Smooth muscle cell (in vitro differentiated cells): ENCODE measurements at regions not wholly inside any gene's neighbourhood (a gene's known extent, or its start where the extent isn't known, plus 50 kb on each side); places are given as distances from the start of the nearest gene placed in this dataset.

Experiments used
- DNase-seq: peaks from one replicate; lab custom pipeline; 2025; ENCODE audit not compliant: unreplicated experiment; lab: John Stamatoyannopoulos, UW
- H2AFZ ChIP-seq: fragments of 200-600 bp; sonication (generic); 2 replicates; pipeline ENCODE4 v1.6.0; 2016; ENCODE audit warnings: antibody characterized with exemption, low read depth, mild to moderate bottlenecking
- H3F3A ChIP-seq: fragments of 200-600 bp; sonication (generic); 2 replicates; pipeline ENCODE4 v1.6.0; 2017; ENCODE audit warnings: antibody characterized with exemption, low read depth
- H3K27ac ChIP-seq: fragments of 200-600 bp; sonication (generic); 2 replicates; pipeline ENCODE4 v1.5.1; 2016; ENCODE audit warnings: low read depth, mild to moderate bottlenecking
- H3K27me3 ChIP-seq: fragments of 200-600 bp; sonication (generic); 2 replicates; pipeline ENCODE4 v1.6.1; 2016; ENCODE audit warnings: low read depth, mild to moderate bottlenecking
- H3K36me3 ChIP-seq: fragments of 200-600 bp; sonication (generic); 2 replicates; pipeline ENCODE4 v1.5.1; 2016; ENCODE audit warnings: low read depth
- H3K4me1 ChIP-seq: fragments of 200-600 bp; sonication (generic); 2 replicates; pipeline ENCODE4 v1.5.1; 2016; ENCODE audit warnings: low read depth
- H3K4me2 ChIP-seq: fragments of 200-600 bp; sonication (generic); 2 replicates; pipeline ENCODE4 v1.6.0; 2016; ENCODE audit warnings: mild to moderate bottlenecking
- H3K4me3 ChIP-seq: fragments of 200-600 bp; sonication (generic); 2 replicates; pipeline ENCODE4 v1.5.1; 2016; ENCODE audit warnings: mild to moderate bottlenecking
- H3K79me2 ChIP-seq: fragments of 200-600 bp; sonication (generic); 2 replicates; pipeline ENCODE4 v1.6.0; 2016; ENCODE audit warnings: low read depth, mild to moderate bottlenecking
- H3K9ac ChIP-seq: fragments of 200-600 bp; sonication (generic); 2 replicates; pipeline ENCODE4 v1.6.0; 2016; ENCODE audit warnings: low read depth
- H3K9me3 ChIP-seq: fragments of 200-600 bp; sonication (generic); replicated peaks from 2 replicates; pipeline ENCODE4 v1.5.1; 2016; ENCODE audit warnings: low read depth
- H4K20me1 ChIP-seq: fragments of 200-600 bp; sonication (generic); 2 replicates; pipeline ENCODE4 v1.6.0; 2016; ENCODE audit warnings: low read depth
- CTCF ChIP-seq: fragments of 200-600 bp; sonication (generic); IDR thresholded peaks from 2 replicates; pipeline ENCODE4 v1.5.1; 2017; ENCODE audit warnings: borderline replicate concordance, mild to moderate bottlenecking, antibody characterized with exemption; ENCODE audit not compliant: insufficient read depth, poor library complexity, severe bottlenecking
- WGBS: methylation state at CpG from one replicate; pipeline ENCODE4 v1.1.7; 2016; ENCODE audit warnings: low lambda C conversion rate; 5-methylcytosine and 5-hydroxymethylcytosine counted together

GRCh38 chr6:43919774-43920173 lies 149.8 kb downstream of the VEGFA start:
- TF ChIP-seq CTCF: no peak
- no peaks in the 10 kb centered on the region for H3K36me3 ChIP-seq
- H3K4me2 ChIP-seq: no peak overlapping the region
- WGBS: 95% methylated on average over 2 of the region's 2 CpGs
- no peaks in the 10 kb centered on the region for H4K20me1 ChIP-seq
- no peak for DNase-seq
- H3K27ac ChIP-seq: no peak overlapping the region
- no peak overlapping the region for H3K4me3 ChIP-seq
- no peak overlapping the region for H2AFZ ChIP-seq
- H3K9me3 ChIP-seq: no peaks in the 10 kb centered on the region
- no peaks in the 10 kb centered on the region for H3K79me2 ChIP-seq
- H3K4me1 ChIP-seq: peaks cover 1% of the 10 kb centered on the region
- H3K27me3 ChIP-seq: no peaks in the 10 kb centered on the region
- peaks cover 8% of the 10 kb centered on the region for H3F3A ChIP-seq
- no peak overlapping the region for H3K9ac ChIP-seq

- no peak for DNase-seq
- TF ChIP-seq CTCF: no peak
- peak overlapping the region; percentile 86 for H3K27ac ChIP-seq
- no peaks in the 10 kb centered on the region for H3K36me3 ChIP-seq
- H3K4me1 ChIP-seq: peaks cover 12% of the 10 kb centered on the region
- H3K79me2 ChIP-seq: no peaks in the 10 kb centered on the region
- H3K9me3 ChIP-seq: no peaks in the 10 kb centered on the region
- WGBS: 12% methylated on average over 6 of the region's 6 CpGs
- H2AFZ ChIP-seq: no peak overlapping the region
- H3K4me2 ChIP-seq: peak overlapping the region; percentile 48
- no peaks in the 10 kb centered on the region for H4K20me1 ChIP-seq
- peak overlapping the region; percentile 46 for H3K9ac ChIP-seq
- no peaks in the 10 kb centered on the region for H3K27me3 ChIP-seq
- no peak overlapping the region for H3K4me3 ChIP-seq
- peaks cover 8% of the 10 kb centered on the region for H3F3A ChIP-seq
Observed at GRCh38 chr6:43917878-43918382, 147.9 kb downstream of the VEGFA start.

- Histone ChIP-seq H3K9me3 (no peaks in the 10 kb centered on the region), H3K27ac (peak overlapping the region; percentile 86), H3K27me3 (no peaks in the 10 kb centered on the region), H3K9ac (peak overlapping the region; percentile 46), H3K4me3 (no peak overlapping the region), H3F3A (peaks cover 8% of the 10 kb centered on the region), H3K79me2 (no peaks in the 10 kb centered on the region), H2AFZ (no peak overlapping the region), H3K4me2 (peak overlapping the region; percentile 48), H4K20me1 (no peaks in the 10 kb centered on the region), H3K36me3 (no peaks in the 10 kb centered on the region), H3K4me1 (peaks cover 12% of the 10 kb centered on the region)
- TF ChIP-seq CTCF: no peak
- 36% methylated on average over 12 of the region's 12 CpGs for WGBS
- peak; percentile 77 for DNase-seq
Observed at GRCh38 chr6:43916924-43917877, 147.2 kb downstream of the VEGFA start.
